NCI-H82 (cell line): ENCODE measurements at regions not wholly inside any gene's neighbourhood (a gene's known extent, or its start where the extent isn't known, plus 50 kb on each side); places are given as distances from the start of the nearest gene placed in this dataset.

Source experiments
- DNase-seq: peaks from one replicate; lab custom pipeline; 2025; lab: John Stamatoyannopoulos, UW

DNA sequence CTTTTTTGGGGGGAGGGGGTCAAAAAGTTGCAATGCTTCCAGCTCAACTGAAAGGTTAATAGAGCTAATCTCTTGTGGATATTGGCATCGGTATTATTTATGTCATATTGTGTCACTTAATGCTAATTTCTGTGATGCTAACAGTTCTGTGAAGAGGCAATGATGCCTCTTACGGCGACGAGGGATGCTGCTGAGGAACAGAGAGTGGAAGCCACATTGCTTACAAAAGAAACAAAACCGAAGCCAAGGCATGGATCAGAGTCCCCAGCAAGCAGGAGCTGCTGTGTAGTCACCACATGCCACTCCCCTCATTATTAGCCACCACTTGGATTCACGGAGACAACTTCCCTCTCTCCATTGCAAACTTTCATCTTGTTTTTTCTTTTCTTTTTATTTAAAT, 536.5 kb upstream of the MGMT start:
- DNase-seq: no peak

DNA sequence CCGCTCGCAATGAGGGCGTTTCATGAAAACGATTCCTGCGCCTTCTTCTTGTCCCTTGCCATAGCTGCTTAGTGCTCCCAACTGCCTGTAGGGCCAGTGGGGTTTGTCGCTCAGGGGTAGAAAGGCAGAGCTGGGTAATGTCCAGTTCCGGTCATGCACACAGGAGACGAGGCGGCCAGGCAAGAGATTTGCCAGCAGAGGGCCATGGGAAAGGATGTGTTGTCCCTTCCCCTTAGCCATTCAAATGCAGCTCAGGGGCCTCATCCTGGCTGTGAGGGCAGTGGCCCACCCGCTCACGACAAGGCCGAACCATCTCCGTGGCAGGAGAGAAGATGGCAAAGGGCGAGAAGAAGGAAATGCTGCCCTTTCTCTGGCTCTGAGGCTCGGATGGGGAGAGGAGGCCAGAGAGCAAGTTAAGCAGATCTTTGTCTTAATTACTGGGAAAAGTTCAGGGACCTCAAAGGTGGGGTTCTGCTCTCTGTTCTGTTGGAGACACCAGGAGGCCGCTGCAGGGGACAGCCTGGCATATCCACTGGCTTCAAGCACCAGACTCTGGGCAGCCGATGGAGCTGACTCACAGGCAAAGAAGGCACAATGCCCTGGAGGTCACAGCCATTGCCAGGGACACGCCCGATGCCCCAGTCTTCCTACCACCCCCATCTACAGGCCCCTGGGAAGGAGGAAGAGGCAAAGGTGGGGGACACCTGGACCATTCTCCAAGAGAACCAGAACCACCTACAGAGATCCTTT, 534.8 kb upstream of the MGMT start:
- no peak for DNase-seq

DNA sequence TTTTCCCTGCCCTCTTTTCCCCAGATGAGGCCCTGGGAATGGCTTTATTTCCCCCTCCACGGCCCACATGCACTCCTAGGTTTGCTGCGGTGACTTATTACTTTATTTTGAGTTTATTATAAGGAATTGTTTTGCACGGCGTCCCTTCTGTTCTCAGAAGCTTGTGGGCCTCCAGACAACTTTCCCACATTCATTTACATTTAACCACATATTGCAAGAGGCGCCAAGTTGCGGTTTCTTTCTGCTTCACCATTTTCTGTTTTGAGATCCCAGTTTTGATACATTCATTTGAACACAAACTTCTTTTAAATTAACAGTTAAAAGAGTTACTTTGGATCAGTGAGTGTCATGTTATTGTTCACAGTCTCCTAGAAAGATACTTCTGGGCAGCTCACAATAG, 532.5 kb upstream of the MGMT start:
- no peak for DNase-seq

DNA sequence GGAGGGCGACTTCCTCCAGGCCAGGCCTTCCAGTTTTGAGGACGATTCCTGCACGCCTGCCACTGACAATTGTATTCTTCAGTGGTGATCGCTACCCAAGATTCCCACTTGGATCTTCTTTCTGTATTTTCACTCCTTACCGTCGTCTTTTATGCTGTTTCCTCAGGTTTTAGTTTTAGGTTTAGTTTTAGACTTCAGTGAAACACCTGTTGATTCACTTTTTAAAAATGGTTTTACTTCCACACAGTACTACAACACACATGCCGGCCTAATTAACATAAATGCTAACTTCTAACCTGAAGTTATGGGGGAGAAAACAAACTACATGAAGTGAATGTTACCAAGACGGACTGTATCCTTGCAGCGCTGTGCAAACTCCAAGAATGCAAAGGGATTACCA, 530.6 kb upstream of the MGMT start:
- DNase-seq: no peak

DNA sequence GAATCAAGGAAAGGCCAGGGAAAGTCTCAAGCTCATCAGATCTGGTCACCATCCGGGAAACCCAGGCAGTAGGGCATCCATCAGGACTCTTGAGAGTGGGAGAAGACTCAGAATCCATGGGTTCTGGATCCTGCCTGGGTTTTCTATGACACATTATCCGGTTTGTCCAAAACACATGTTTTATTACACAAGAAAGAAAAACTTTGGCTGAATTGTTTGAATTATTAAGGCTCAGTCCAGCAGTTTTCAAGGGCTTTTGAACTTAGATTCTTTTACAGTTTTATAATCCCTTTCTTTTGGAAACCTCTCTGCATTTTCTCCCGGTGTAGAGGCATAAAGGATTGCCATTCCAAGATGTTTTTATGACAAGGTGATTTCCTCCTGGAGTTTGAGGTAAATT, 528.5 kb upstream of the MGMT start:
- DNase-seq: no peak

DNA sequence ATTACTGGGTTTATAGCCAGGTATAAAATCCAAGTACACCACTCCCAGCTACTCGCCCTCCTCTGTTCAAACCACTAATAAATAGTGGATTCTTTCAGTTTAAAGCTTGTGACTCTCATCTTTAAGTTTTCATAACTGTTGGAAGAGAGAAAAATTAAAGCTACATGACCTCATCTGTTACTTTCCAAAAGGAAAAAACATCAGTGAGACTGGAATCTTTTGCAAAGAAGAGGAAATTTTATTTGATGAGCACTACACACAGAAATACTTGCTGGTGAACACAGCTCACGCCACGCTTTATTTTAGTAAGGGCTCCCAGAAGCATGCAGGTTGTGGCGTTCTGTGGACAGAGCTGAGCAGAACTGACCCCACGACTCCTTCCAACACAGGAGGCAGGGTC, 527.0 kb upstream of the MGMT start:
- no peak for DNase-seq

DNA sequence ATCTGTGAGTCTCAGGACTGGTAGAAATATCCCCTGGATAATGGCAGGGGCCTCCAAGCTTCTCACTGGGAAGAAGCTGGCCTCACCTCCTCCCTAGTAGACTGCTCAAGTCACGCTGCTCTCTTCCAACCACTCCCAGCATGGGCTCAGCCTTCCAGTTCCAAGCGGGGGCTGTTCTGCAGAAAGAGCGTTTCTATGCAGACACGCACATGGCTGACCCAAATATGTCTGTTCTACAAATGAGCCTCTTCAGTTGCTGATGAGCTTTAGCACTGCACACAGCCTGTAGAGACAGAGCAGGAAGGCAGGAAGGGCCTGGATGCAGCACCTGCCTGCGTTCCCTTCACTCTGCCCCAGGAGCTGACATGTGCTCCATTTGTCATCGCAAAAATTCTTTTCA, 523.9 kb upstream of the MGMT start:
- no peak for DNase-seq

DNA sequence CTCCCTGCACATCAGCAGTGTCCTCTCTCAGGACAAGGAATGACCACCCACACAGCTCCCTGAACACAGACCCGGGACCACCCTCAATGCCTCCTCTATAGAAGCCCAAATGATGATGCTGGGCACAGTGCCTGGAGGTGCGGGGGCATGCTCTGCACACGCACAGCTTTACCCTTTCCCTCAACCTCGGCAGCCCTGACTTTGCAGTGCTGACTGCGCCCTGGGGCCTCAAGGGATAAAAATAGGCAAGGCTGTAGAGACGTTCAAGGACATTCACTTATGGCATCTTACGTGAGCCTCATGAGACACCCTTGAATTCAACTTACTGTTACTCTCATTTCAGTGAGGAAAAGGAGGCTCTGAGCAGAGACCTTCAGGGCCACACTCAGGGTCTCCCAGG, 521.6 kb upstream of the MGMT start:
- DNase-seq: no peak

DNA sequence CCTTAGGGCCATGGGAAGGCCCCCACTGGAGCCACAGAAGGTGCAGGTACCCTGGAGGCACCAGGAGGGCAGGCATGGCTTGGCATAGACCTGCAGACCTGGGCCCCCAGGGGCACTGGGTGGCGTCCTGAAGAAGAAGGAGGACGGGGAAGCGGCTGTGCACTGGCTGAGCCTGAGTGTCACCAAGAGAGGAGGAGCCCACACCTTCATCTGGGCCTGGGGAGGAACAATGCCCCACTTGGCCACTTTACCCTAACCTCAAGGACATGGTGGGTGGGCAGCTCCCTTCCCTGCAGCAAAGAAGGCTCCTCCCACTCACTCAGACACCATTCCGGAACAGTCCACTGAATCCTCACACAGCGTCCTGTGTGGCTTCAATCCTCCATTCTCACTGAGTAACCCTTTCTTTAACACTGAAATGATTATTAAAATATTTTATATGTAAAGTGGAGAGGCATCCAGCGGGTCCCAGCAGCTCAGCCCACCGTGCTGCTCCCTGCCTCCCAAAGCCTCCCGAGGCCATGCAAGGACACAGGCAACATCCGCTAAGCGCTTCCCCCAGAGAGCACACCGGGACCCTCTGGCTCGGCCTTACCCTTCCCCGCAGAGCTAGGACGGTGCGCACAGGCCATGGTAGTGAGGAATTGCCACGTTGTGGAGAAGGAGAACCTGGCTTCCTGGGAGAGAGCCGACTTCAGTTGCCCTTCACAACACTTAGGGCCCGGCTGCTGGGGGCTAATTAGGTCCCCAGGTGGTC, 516.7 kb upstream of the MGMT start:
- DNase-seq: no peak

DNA sequence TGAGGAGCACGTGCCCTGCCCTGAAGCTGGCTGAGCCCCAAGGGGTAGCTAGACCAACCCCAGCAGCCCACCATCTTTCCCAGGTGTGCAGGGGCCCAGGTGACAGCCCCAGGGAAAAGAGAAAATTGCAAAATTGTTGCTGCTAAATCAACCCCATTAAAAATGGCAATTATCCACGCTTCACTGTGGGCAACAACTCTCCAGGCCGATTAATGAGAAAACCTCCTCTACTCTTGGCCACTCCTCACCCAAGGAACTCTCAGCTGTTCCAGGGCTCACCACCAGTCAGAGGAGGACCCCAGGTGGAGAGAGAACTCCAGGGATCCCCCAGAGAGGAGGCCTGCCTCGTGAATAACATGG, 516.1 kb upstream of the MGMT start:
- no peak for DNase-seq

DNA sequence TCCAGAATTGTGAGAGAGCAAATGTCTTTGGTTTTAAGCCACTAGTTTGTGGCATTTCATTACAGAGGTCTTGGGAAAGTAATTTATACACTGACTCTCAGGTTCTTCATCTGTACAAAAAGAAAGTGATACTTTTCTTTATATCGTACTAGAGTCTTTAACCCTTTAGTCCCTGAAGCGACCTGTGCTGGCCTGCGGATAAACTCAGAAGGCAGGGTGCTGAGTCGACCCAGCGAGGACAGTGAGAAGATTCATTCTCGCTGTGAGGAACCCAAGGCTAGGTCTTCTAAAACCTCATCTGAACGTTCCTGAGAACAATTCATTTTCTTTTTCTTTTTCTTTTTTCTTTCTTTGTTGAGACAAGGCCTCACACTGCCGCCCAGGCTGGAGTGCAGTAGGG, 514.2 kb upstream of the MGMT start:
- no peak for DNase-seq

DNA sequence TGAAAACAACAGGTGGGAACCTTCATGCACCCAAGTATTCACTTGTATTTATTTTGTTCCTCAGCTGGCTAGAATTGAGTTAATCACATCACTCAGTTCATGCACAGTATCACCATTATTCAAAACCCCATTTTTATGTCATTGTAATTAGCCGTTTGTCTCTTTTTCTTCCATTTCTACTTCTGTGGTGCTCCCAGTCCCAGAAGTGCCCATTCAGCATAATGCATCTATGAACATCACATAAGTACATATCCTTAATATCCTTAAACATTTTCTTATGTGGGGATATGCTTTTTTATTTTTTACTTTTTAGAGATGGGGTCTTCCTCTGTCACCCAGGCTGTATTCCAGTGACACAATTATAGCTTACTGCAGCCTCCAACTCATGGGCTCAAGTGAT, 510.9 kb upstream of the MGMT start:
- DNase-seq: no peak

DNA sequence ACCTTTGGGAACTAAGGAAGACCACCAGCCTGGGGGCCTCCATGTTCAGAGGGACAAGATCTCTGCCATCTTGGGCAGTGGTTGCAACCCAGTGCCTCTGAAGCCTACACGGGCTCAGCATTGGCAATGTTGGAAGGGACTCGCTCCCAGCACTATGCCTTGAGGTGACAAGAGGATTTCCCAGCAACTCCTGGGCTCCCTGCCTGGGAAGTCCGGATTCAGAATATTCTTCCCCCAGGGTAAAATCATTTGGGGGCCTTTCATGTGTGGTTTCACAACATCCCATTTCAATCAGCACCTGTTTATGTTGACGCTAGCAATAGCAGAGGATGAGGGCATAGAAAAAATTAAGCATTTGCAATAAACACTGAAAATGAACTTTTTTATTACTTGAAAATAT, 509.8 kb upstream of the MGMT start:
- no peak for DNase-seq

DNA sequence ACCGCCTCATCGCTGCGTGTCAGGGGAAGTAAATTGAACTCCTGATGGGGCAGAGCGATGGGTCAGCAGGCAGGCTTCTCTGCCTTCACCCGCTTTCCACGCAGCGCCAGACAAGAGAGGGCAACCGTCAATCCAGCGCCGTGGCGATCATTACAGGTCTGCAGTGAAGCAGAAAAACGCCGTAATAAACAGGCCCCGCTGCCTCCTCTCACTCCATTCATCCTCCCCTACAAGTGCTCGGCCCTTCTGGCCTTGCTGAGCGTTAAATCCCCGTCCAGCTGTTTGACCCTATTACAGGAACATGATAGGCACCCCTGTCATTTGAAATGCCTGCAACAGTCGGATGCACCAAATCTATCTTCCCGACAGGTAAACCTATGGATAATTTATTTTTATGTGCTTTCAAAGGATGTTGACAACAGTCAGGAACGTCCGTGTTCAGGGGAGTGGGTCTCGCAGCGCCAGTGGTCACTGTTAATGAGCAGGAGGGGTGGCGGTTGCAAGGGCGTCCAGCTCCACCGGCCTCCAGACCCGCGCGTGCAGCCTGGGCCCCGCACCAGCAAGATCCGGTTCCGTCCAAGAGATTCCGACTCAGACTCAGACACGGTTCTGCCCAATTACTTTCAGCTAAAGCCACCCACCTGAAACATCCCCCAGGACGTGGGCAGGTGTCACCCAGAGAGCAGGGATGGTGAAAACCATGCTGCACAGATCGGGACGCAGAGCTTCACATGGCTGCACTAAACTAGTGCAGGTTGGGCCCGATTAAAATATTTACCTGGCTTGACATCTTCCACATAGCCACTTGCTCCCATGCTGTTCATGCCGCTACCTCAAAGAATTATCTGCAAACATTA, 508.0 kb upstream of the MGMT start:
- no peak for DNase-seq

DNA sequence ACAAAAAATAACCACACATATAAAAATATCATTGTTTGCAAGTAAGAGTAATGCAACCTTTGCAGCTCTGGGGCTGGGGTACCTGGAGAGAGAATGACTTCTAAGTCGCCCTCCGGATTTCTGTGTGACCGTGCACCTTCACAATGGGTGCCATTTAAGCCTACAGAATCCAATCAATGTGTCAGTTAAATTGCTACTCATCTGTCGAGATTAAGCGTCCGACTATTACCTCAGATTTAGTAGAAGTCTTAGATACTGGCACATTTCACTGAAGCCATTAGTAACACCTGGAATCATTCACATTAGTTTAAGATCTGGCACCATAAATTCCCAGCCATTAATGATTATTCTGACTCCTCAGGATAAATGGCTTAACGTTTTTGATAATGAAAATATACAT, 507.3 kb upstream of the MGMT start:
- no peak for DNase-seq

DNA sequence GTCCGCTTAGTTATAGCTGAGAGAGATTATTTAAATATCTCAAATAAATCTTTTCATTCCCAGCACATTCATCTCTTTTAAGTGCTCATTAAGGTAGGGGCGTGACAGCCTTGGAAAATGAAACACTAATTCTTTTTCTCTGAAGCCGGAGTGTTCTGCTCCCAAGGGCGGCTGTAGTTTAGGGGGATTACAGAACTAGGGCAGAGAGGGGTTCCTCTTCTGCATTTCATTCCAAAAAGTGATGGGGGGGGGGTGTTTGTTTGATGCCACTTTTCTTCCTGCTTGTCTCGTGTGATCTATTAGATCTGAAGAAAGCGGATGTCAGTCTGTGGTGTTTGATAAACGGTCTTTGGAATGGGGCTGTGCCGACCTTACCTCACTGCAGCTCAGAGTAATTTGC, 506.5 kb upstream of the MGMT start:
- DNase-seq: no peak

DNA sequence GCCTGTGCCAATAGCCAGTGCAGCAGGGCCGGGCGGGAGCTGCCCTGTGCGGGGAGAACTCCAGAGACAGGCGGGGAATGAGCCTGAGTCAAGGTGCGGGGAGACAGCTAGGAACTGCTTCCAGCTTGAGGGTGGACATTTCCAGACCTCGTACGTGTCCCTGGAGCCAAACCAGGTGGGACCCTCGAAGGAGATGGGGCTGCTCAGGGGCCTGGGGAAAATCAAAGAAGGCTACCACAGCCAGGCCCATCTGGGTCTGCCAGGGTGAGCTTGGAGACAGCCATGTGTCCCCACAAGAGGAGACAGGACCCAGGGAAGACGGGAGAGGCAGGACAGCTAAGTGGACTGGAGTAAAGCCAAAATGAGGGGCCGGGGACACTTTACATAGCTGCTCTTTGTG, 504.9 kb upstream of the MGMT start:
- no peak for DNase-seq

DNA sequence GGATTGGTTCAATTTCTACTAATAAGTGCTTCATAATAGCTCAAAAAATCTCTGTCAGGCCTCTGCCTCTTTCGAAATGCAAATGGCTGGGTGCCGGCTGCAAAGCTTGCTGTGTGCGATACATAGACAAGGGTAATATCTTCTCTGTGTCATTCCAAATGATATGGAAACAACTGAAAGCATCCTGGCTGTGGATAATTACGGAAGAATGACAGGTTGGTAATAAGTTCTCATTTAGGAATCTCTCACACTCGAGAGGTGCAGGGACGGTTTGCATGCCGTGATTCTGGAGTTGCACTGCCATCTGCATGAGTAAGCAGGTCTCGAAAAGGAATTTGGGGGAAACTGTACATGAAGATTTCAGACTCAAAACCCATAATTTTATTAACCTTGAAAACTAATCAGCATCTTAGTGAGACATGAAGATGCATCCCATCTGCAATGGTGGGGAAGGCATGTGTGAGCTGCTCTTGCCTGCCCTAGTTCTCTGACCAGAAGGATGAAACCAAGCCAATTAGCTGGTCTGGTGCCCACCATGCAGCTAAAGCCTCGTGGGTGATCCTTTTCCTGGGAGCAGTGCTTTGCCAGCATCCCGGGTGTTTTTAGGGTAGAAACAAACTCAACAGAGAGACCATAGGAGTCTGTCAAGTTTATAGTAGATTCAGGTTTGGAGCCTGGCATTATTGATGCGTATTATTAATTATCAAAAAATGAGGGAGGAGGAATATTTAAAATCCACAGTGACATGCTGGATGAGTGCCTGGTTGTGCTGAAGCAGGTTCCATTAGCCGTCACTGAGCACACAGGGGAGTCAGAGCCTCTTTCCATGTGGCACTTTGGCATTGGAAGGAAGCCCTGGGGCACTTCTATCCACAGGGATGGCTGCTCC, 503.6 kb upstream of the MGMT start:
- DNase-seq: no peak

DNA sequence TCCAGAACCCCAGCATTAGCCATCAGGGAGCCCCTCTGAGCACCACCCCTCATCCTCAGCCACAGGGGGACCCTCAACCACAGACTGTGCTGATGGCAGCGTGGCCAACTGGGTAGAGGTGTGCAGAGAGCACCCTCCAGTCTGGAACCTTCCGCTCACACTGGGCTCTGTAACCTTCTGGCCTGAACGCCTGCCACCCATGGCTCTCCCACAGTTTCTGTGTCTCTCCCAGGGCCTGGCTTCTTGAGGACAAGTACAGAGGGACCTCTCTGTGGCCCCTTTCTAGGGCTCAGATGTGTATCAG, 503.0 kb upstream of the MGMT start:
- DNase-seq: no peak

DNA sequence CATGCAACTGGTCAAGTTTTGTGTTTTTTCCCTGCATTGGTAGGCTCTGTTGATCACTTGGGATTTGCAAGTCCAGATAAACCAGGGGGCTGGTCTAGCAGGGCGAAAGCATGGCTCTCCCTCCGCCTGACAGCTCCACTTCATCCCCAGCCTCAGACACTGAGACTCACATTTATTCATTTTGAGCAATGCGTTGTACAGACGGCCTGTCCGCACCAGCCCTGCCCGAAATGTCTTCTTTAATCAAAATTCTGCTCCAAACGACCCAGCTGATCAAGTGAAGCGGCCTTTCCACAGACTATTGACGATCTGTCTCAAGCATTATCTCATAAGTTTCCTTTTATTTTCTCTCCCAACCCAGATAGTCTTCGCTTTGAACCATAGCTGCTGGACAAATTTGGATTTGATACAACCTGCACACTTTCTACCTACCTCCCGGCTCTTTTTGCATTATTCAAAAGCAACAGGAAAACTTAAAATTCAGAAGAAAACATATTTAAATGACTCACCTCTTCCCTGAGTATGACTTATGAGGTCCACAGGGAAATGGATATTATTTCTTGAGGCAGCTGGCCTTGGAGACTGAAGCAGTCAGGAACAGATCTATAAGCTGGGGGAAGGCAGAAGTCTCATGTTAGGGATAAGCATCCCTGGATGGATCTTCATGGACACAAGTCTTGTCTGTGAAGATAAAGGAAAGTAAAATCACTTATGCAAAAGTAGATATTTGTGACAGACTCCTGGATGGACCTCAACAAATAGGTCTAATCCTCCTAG, 498.9 kb upstream of the MGMT start:
- DNase-seq: no peak

DNA sequence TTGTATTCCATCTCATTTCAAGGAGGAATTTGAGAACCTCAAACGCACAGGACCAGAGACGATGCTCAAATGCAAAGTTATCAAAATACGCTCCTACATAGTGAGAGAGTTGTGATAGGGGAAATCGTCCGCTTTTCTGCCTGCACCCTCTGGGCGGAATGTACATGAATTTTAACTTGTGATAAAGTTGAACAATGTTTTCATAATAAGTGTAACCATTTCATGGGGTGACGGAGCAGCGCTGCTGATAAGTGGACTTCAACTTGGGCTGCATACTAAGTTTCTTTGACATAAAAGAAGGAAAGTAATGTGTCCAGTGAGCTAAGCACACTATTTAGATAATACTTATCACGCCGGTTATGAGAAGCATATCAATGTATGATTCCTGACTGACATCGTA, 497.5 kb upstream of the MGMT start:
- no peak for DNase-seq
